ENCODE measurements at regions not wholly inside any gene's neighbourhood (a gene's known extent, or its start where the extent isn't known, plus 50 kb on each side); places are given as distances from the start of the nearest gene placed in this dataset.
"Not testable (repeated sequence)": the region's sequence is repeated elsewhere in the genome, so short reads cannot be mapped to it uniquely, and the experiment has no call there.

GRCh38 chr12:58106195-58106594, 164.8 kb downstream of the ATP23 start:
- intact Hi-C loops (cut with DNase I), result no loop called here
- DNase-seq, result no peak
- peak; percentile 86 for ATAC-seq (ENCODE audit: poor library complexity)

- intact Hi-C loops (cut with DNase I), result no loop called here
- ATAC-seq (ENCODE audit: poor library complexity) (no peak), DNase-seq (no peak)
These were observed 175.8 kb downstream of the ATP23 start for GRCh38 chr12:58117201-58117600.

GRCh38 chr12:58117667-58118066, 176.3 kb downstream of the ATP23 start:
- no peak for DNase-seq
- intact Hi-C loops (cut with DNase I), result no loop called here
- ATAC-seq (ENCODE audit: poor library complexity), result no peak

GRCh38 chr12:58125761-58126160, 184.4 kb downstream of the ATP23 start:
- intact Hi-C loops (cut with DNase I); DNase-seq; ATAC-seq (ENCODE audit: poor library complexity): not testable (repeated sequence)

- intact Hi-C loops (cut with DNase I), result no loop called here
- DNase-seq, result no peak
- no peak for ATAC-seq (ENCODE audit: poor library complexity)
These were observed 190.8 kb downstream of the ATP23 start for GRCh38 chr12:58131986-58132755.

- intact Hi-C loops (cut with DNase I), result no loop called here
- DNase-seq (no peak), ATAC-seq (ENCODE audit: poor library complexity) (no peak)
These were observed 197.1 kb downstream of the ATP23 start for GRCh38 chr12:58138424-58138823.

- ATAC-seq (ENCODE audit: poor library complexity) (no peak), DNase-seq (no peak)
- intact Hi-C loops (cut with DNase I), result no loop called here
These were observed 198.5 kb downstream of the ATP23 start for GRCh38 chr12:58139894-58140293.

GRCh38 chr12:58140395-58140794, 199.0 kb downstream of the ATP23 start:
- DNase-seq, result no peak
- intact Hi-C loops (cut with DNase I), result no loop called here
- no peak for ATAC-seq (ENCODE audit: poor library complexity)

- ATAC-seq (ENCODE audit: poor library complexity), result no peak
- intact Hi-C loops (cut with DNase I), result no loop called here
- DNase-seq, result no peak
These were observed 201.6 kb downstream of the ATP23 start for GRCh38 chr12:58142991-58143390.

GRCh38 chr12:58143498-58143995, 202.2 kb downstream of the ATP23 start:
- no peak for ATAC-seq (ENCODE audit: poor library complexity)

GRCh38 chr12:58148405-58148804, 207.0 kb downstream of the ATP23 start:
- ATAC-seq (ENCODE audit: poor library complexity) (no peak), DNase-seq (no peak)

More at GRCh38 chr12:58143498-58143995, 202.2 kb downstream of the ATP23 start:
- intact Hi-C loops (cut with DNase I), result no loop called here
- no peak for DNase-seq

GRCh38 chr12:58148976-58149375, 207.6 kb downstream of the ATP23 start:
- no peak for DNase-seq
- intact Hi-C loops (cut with DNase I), result no loop called here
- no peak for ATAC-seq (ENCODE audit: poor library complexity)

More at GRCh38 chr12:58148405-58148804, 207.0 kb downstream of the ATP23 start:
- intact Hi-C loops (cut with DNase I), result no loop called here

GRCh38 chr12:58154359-58154758, 213.0 kb downstream of the ATP23 start:
- ATAC-seq (ENCODE audit: poor library complexity), result no peak

GRCh38 chr12:58156697-58157096, 215.3 kb downstream of the ATP23 start:
- DNase-seq (no peak), ATAC-seq (ENCODE audit: poor library complexity) (no peak)
- intact Hi-C loops (cut with DNase I), result no loop called here

More at GRCh38 chr12:58154359-58154758, 213.0 kb downstream of the ATP23 start:
- DNase-seq, result no peak
- intact Hi-C loops (cut with DNase I), result no loop called here

GRCh38 chr12:58159941-58160340, 218.6 kb downstream of the ATP23 start:
- ATAC-seq (ENCODE audit: poor library complexity), result no peak
- intact Hi-C loops (cut with DNase I), result no loop called here
- DNase-seq, result no peak

GRCh38 chr12:58161773-58162172, 220.4 kb downstream of the ATP23 start:
- intact Hi-C loops (cut with DNase I), result no loop called here
- ATAC-seq (ENCODE audit: poor library complexity) (no peak), DNase-seq (no peak)

GRCh38 chr12:58163021-58163420, 221.7 kb downstream of the ATP23 start:
- no peak for ATAC-seq (ENCODE audit: poor library complexity)
- no peak for DNase-seq
- intact Hi-C loops (cut with DNase I), result no loop called here

GRCh38 chr12:58166643-58167042, 225.3 kb downstream of the ATP23 start:
- intact Hi-C loops (cut with DNase I), result no loop called here
- no peak for DNase-seq
- ATAC-seq (ENCODE audit: poor library complexity), result no peak

- DNase-seq (no peak), ATAC-seq (ENCODE audit: poor library complexity) (no peak)
- intact Hi-C loops (cut with DNase I), result no loop called here
These were observed 226.3 kb downstream of the ATP23 start for GRCh38 chr12:58167622-58168021.

- ATAC-seq (ENCODE audit: poor library complexity), result no peak
- intact Hi-C loops (cut with DNase I), result no loop called here
- no peak for DNase-seq
These were observed 228.5 kb downstream of the ATP23 start for GRCh38 chr12:58169826-58170225.

GRCh38 chr12:58171914-58172313, 230.5 kb downstream of the ATP23 start:
- intact Hi-C loops (cut with DNase I), result no loop called here
- peak; percentile 58 for ATAC-seq (ENCODE audit: poor library complexity)
- no peak for DNase-seq

Measured in Right ventricle myocardium superior (tissue), 1 donor.